Mesothelial cell of epicardium (in vitro differentiated cells): ENCODE measurements at regions not wholly inside any gene's neighbourhood (a gene's known extent, or its start where the extent isn't known, plus 50 kb on each side); places are given as distances from the start of the nearest gene placed in this dataset.
A peak's percentile ranks its signal among the peaks of the same experiment; 100 is the strongest.

Experiments used
- DNase-seq, 2 experiments: peaks; one replicate each; pipeline ENCODE4 v3.0.0; 2021; ENCODE audit warnings: low spot score in 2 of 2; ENCODE audit not compliant: unreplicated experiment in 2 of 2
- H3K27ac Mint-ChIP-seq: 2 replicates; pipeline ENCODE4 v1.8.0; 2021; ENCODE audit warnings: mixed read lengths
- H3K27me3 Mint-ChIP-seq: 2 replicates; pipeline ENCODE4 v1.8.0; 2021; ENCODE audit warnings: low read depth, mixed read lengths
- H3K36me3 Mint-ChIP-seq: 2 replicates; pipeline ENCODE4 v1.8.0; 2021; ENCODE audit warnings: mixed read lengths
- H3K4me1 Mint-ChIP-seq: 2 replicates; pipeline ENCODE4 v1.8.0; 2021; ENCODE audit warnings: mixed read lengths
- H3K4me3 Mint-ChIP-seq: 2 replicates; pipeline ENCODE4 v1.8.0; 2021; ENCODE audit warnings: mild to moderate bottlenecking, moderate library complexity, mixed read lengths
- H3K9me3 Mint-ChIP-seq: 2 replicates; pipeline ENCODE4 v1.8.0; 2021; ENCODE audit warnings: mixed read lengths
- CTCF ChIP-seq: fragments of 200-600 bp; sonication (generic); IDR thresholded peaks from one replicate; pipeline ENCODE4 v1.5.0; 2021; ENCODE audit warnings: antibody characterized with exemption; ENCODE audit not compliant: unreplicated experiment

DNA sequence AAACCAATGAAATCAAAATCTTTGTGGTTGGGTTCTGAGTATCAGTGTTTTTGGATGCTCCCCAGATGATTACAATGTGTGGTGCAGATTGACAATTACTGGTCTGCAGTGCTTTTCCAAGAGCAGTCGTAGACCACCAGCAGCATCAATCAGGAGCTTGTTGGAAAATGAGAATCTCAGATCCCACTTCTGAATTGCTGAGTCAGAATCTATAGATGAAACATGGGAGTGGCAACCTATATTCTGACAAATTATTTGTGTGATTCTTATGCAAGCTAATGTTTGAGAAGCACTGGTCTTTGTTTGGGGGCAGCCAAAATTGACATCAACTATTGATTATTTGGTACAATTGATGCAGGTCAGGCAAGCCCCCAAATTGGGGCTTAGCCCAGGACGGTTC is 539.9 kb upstream of the BTBD3 start:
- Mint-ChIP-seq H3K36me3 (no peaks in the 10 kb centered on the region), H3K9me3 (peaks cover 21% of the 10 kb centered on the region), H3K27me3 (peaks cover 2% of the 10 kb centered on the region), H3K4me1 (peaks cover 28% of the 10 kb centered on the region), H3K4me3 (no peak overlapping the region), H3K27ac (no peak overlapping the region)
- DNase-seq, result no peak
- TF ChIP-seq CTCF, result no peak

DNA sequence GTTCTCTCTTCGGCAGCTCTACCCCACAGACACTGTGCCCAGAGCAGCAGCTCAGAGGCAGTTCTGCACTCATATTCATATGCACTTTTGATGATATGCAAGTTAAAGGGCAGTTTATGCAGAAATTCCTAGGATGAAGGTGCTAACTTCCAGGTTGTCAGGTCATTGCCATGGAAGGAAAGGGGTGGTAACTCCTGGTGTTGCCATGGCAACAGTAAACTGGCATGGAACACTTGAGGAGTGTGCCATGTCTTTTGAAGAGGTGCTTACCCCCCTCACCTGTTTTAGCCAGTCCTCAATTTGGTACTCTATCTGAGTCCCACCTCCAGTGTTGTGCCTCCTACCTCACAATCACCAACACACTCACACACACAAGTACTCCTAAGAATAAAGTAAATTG is 539.4 kb upstream of the BTBD3 start:
- Mint-ChIP-seq H3K4me3 (no peak overlapping the region), H3K36me3 (no peaks in the 10 kb centered on the region), H3K27ac (no peak overlapping the region), H3K9me3 (peaks cover 21% of the 10 kb centered on the region), H3K4me1 (peaks cover 23% of the 10 kb centered on the region), H3K27me3 (peaks cover 2% of the 10 kb centered on the region)
- no peak for DNase-seq
- no peak for TF ChIP-seq CTCF

- peak in 1 of 2 experiments; percentile 58 for DNase-seq
- peak overlapping the region; percentile 28 for H3K4me3 Mint-ChIP-seq
- H3K27me3 Mint-ChIP-seq, result peaks cover 2% of the 10 kb centered on the region
- H3K27ac Mint-ChIP-seq, result no peak overlapping the region
- no peak for TF ChIP-seq CTCF
- peaks cover 21% of the 10 kb centered on the region for H3K9me3 Mint-ChIP-seq
- no peaks in the 10 kb centered on the region for H3K36me3 Mint-ChIP-seq
- H3K4me1 Mint-ChIP-seq, result peaks cover 20% of the 10 kb centered on the region
Observed at GRCh38 chr20:11379257-11380011, 538.3 kb upstream of the BTBD3 start.

- H3K9me3 Mint-ChIP-seq, result peaks cover 21% of the 10 kb centered on the region
- H3K27me3 Mint-ChIP-seq, result peaks cover 2% of the 10 kb centered on the region
- no peak overlapping the region for H3K4me3 Mint-ChIP-seq
- no peak overlapping the region for H3K27ac Mint-ChIP-seq
- H3K36me3 Mint-ChIP-seq, result no peaks in the 10 kb centered on the region
- peaks cover 14% of the 10 kb centered on the region for H3K4me1 Mint-ChIP-seq
- TF ChIP-seq CTCF, result no peak
- DNase-seq, result no peak
Observed at GRCh38 chr20:11380283-11380682, 537.4 kb upstream of the BTBD3 start.

- Mint-ChIP-seq H3K27me3 (no peaks in the 10 kb centered on the region), H3K4me1 (peaks cover 2% of the 10 kb centered on the region), H3K27ac (no peak overlapping the region), H3K9me3 (peaks cover 8% of the 10 kb centered on the region), H3K4me3 (no peak overlapping the region), H3K36me3 (no peaks in the 10 kb centered on the region)
- TF ChIP-seq CTCF, result no peak
- no peak for DNase-seq
Observed at GRCh38 chr20:11387189-11387754, 530.4 kb upstream of the BTBD3 start.
